SK-N-SH (cell line): ENCODE measurements at regions not wholly inside any gene's neighbourhood (a gene's known extent, or its start where the extent isn't known, plus 50 kb on each side); places are given as distances from the start of the nearest gene placed in this dataset.

Source experiments
- CTCF ChIA-PET: fragments of 300-600, 350-600 bp; formaldehyde crosslinking; extraction: SDS; loops from one replicate; lab custom pipeline; 2021; lab: Yijun Ruan, JAX
- POLR2A ChIA-PET: fragments of 350-600 bp; sonication (Branson Sonifier 250); formaldehyde crosslinking; extraction: SDS; loops from one replicate; lab custom pipeline; 2020; ENCODE audit warnings: antibody characterized with exemption, inconsistent platforms; lab: Yijun Ruan, JAX
- DNase-seq: peaks from one replicate; pipeline ENCODE4 v3.0.0; 2012
- H2AFZ ChIP-seq: fragments of 200-600 bp; sonication (generic); 2 replicates; pipeline ENCODE4 v1.8.1; 2016; ENCODE audit warnings: antibody characterized with exemption, mild to moderate bottlenecking, low read depth
- H3F3A ChIP-seq: fragments of 200-600 bp; sonication (generic); replicated peaks from 2 replicates; pipeline ENCODE3; 2016; ENCODE audit warnings: antibody characterized with exemption, mild to moderate bottlenecking; ENCODE audit not compliant: insufficient read depth
- H3K27ac ChIP-seq, 2 experiments: fragments of 200-500 bp in 1 of 2; fragments of 200-600 bp in 1 of 2; sonication (Bioruptor generic) in 1 of 2; sonication (generic), shearing (Covaris generic) in 1 of 2; 2 replicates each; pipeline versions ENCODE4 v1.5.1 to v1.6.1; 2014 to 2016; ENCODE audit warnings: low read depth in 2 of 2, inconsistent platforms in 1 of 2, low read length in 1 of 2, mild to moderate bottlenecking in 1 of 2, mixed read lengths in 1 of 2
- H3K27me3 ChIP-seq: fragments of 200-600 bp; sonication (generic), shearing (Covaris generic); 2 replicates; pipeline ENCODE4 v1.6.1; 2016; ENCODE audit warnings: mixed run types; ENCODE audit not compliant: insufficient read depth
- H3K36me3 ChIP-seq, 2 experiments: fragments of 200-500 bp in 1 of 2; fragments of 200-600 bp in 1 of 2; sonication (Bioruptor generic) in 1 of 2; sonication (generic) in 1 of 2; replicated peaks in 1 of 2; 2 replicates each; pipeline versions ENCODE3 to v1.5.1; 2014 to 2016; ENCODE audit warnings: low read length in 1 of 2, mild to moderate bottlenecking in 1 of 2; ENCODE audit not compliant: insufficient read depth in 2 of 2, control insufficient read depth in 1 of 2
- H3K4me1 ChIP-seq, 2 experiments: fragments of 200-500 bp in 1 of 2; fragments of 200-600 bp in 1 of 2; sonication (Bioruptor generic) in 1 of 2; sonication (generic), shearing (Covaris generic) in 1 of 2; 2 replicates each; pipeline versions ENCODE4 v1.5.1 to v1.6.1; 2014 to 2016; ENCODE audit warnings: low read depth in 1 of 2, low read length in 1 of 2, mixed run types in 1 of 2; ENCODE audit not compliant: insufficient read depth in 2 of 2, control insufficient read depth in 1 of 2
- H3K4me2 ChIP-seq: fragments of 200-600 bp; sonication (generic), shearing (Covaris generic); 2 replicates; pipeline ENCODE4 v1.6.1; 2017; ENCODE audit warnings: mixed run types
- H3K4me3 ChIP-seq, 2 experiments: fragments of 200-500 bp in 1 of 2; fragments of 200-600 bp in 1 of 2; sonication (Bioruptor generic) in 1 of 2; sonication (generic), shearing (Covaris generic) in 1 of 2; 2 replicates each; pipeline versions ENCODE4 v1.5.1 to v1.8.1; 2014 to 2016; ENCODE audit warnings: low read depth in 2 of 2, inconsistent platforms in 1 of 2, low read length in 1 of 2, mild to moderate bottlenecking in 1 of 2, mixed read lengths in 1 of 2, moderate library complexity in 1 of 2
- H3K79me2 ChIP-seq: fragments of 200-600 bp; sonication (generic); 2 replicates; pipeline ENCODE4 v1.8.1; 2017; ENCODE audit warnings: mild to moderate bottlenecking; ENCODE audit not compliant: insufficient read depth
- H3K9ac ChIP-seq: fragments of 200-600 bp; sonication (generic); 2 replicates; pipeline ENCODE4 v1.6.1; 2017; ENCODE audit warnings: mixed run types
- H3K9me2 ChIP-seq: fragments of 200-600 bp; sonication (generic); 2 replicates; pipeline ENCODE4 v1.6.1; 2017; ENCODE audit warnings: mixed run types
- H3K9me3 ChIP-seq: fragments of 200-600 bp; sonication (generic); 2 replicates; pipeline ENCODE4 v1.6.1; 2017; ENCODE audit warnings: mixed run types, mild to moderate bottlenecking, moderate library complexity
- H4K20me1 ChIP-seq: fragments of 200-600 bp; sonication (generic); 2 replicates; pipeline ENCODE4 v1.6.1; 2017; ENCODE audit warnings: mild to moderate bottlenecking, mixed run types; ENCODE audit not compliant: insufficient read depth
- ELF1 ChIP-seq: IDR thresholded peaks from 2 replicates; pipeline ENCODE4 v1.4.0; 2012
- EP300 ChIP-seq, 2 experiments: IDR thresholded peaks; 2 replicates each; pipeline versions ENCODE4 v1.4.0 to v1.6.1; 2012; ENCODE audit warnings: borderline replicate concordance in 1 of 2, low read depth in 1 of 2, low read length in 1 of 2
- FOXM1 ChIP-seq: IDR thresholded peaks from 2 replicates; pipeline ENCODE4 v1.4.0; 2012; ENCODE audit warnings: low read depth, mild to moderate bottlenecking
- JUND ChIP-seq: IDR thresholded peaks from 2 replicates; pipeline ENCODE4 v1.4.0; 2012
- NFIC ChIP-seq: IDR thresholded peaks from 2 replicates; pipeline ENCODE4 v1.4.0; 2012; ENCODE audit warnings: borderline replicate concordance
- NRF1 ChIP-seq: IDR thresholded peaks from 2 replicates; pipeline ENCODE4 v1.6.1; 2012; ENCODE audit warnings: low read depth, mild to moderate bottlenecking, low read length
- RCOR1 ChIP-seq: fragments of 150-350 bp; IDR thresholded peaks from 2 replicates; pipeline ENCODE4 v1.6.1; 2017; ENCODE audit warnings: antibody characterized with exemption, low read length
- SIN3A ChIP-seq: IDR thresholded peaks from 2 replicates; pipeline ENCODE4 v1.6.1; 2012; ENCODE audit warnings: low read depth, mild to moderate bottlenecking, low read length, moderate library complexity, borderline replicate concordance
- SMC3 ChIP-seq: IDR thresholded peaks from 2 replicates; pipeline ENCODE4 v1.6.1; 2012; ENCODE audit warnings: low read depth, low read length, improper control_type of control experiment
- TAF1 ChIP-seq: IDR thresholded peaks from 2 replicates; pipeline ENCODE4 v1.6.1; 2012; ENCODE audit warnings: low read depth, mild to moderate bottlenecking, low read length, moderate library complexity, borderline replicate concordance
- WGBS: methylation state at CpG from one replicate; pipeline ENCODE4 v1.1.6; 2017; ENCODE audit warnings: low lambda C conversion rate; 5-methylcytosine and 5-hydroxymethylcytosine counted together

GRCh38 chr2:23134726-23135125 lies 250.3 kb upstream of the KLHL29 start:
- H4K20me1 ChIP-seq, result no peaks in the 10 kb centered on the region
- H3K27me3 ChIP-seq, result no peaks in the 10 kb centered on the region
- WGBS, result 7% methylated on average over 1 of the region's 1 CpG
- no peaks in the 10 kb centered on the region for H3K9me3 ChIP-seq
- DNase-seq, result no peak
- H3K27ac ChIP-seq, result no peak overlapping the region
- peaks cover 0 to 7% of the 10 kb centered on the region in 2 experiments; a peak in 1 of 4 replicates for H3K4me1 ChIP-seq
- no peaks in the 10 kb centered on the region for H3F3A ChIP-seq
- no peak overlapping the region for H3K4me2 ChIP-seq
- no peak overlapping the region for H3K9ac ChIP-seq
- TF ChIP-seq SMC3 (no peak), FOXM1 (no peak), NFIC (no peak)
- TF ChIP-seq, all 33 proteins: peak for 0
- Histone ChIP-seq H2AFZ (no peak overlapping the region), H3K9me2 (no peaks in the 10 kb centered on the region), H3K79me2 (no peaks in the 10 kb centered on the region), H3K4me3 (no peak overlapping the region), H3K36me3 (no peaks in the 10 kb centered on the region)
- POLR2A ChIA-PET, result no interaction called here
- CTCF ChIA-PET, result no interaction called here

- Histone ChIP-seq H3K36me3 (no peaks in the 10 kb centered on the region), H2AFZ (no peak overlapping the region), H3K9me2 (no peaks in the 10 kb centered on the region), H3K4me2 (no peak overlapping the region), H3K79me2 (no peaks in the 10 kb centered on the region), H4K20me1 (no peaks in the 10 kb centered on the region), H3K27me3 (no peaks in the 10 kb centered on the region), H3K4me1 (peaks cover 0 to 7% of the 10 kb centered on the region in 2 experiments; a peak in 1 of 4 replicates), H3K9me3 (no peaks in the 10 kb centered on the region), H3K9ac (no peak overlapping the region), H3K27ac (no peak overlapping the region), H3K4me3 (no peak overlapping the region), H3F3A (no peaks in the 10 kb centered on the region)
- TF ChIP-seq JUND, result no peak
- no peak for TF ChIP-seq SIN3A
- no peak for DNase-seq
- ChIA-PET POLR2A (no interaction called here), CTCF (interaction anchor here (0.7 kb wide), 1 partner anchor 18 kb away, joined by 3 read pairs; no protein-coding TSS in a partner anchor)
- WGBS, result 20% methylated on average over 9 of the region's 9 CpGs
Observed at GRCh38 chr2:23135481-23136100, 249.4 kb upstream of the KLHL29 start.

- H3K4me1 ChIP-seq, result no peaks in the 10 kb centered on the region
- ChIA-PET CTCF (no interaction called here), POLR2A (no interaction called here)
- no peak for DNase-seq
- TF ChIP-seq NRF1 (no peak), TAF1 (no peak), RCOR1 (no peak), FOXM1 (no peak), NFIC (no peak), SIN3A (no peak), EP300 (IDR thresholded peaks at IDR 0.05; ENCODE audit: borderline replicate concordance in 1 of 2, low read depth in 1 of 2, low read length in 1 of 2) (no peak), ELF1 (no peak)
- H3K9ac ChIP-seq, result no peak overlapping the region
- no peak overlapping the region for H2AFZ ChIP-seq
- H3K4me2 ChIP-seq, result no peak overlapping the region
- H3F3A ChIP-seq, result no peaks in the 10 kb centered on the region
- no peaks in the 10 kb centered on the region for H3K36me3 ChIP-seq
- H3K79me2 ChIP-seq, result no peaks in the 10 kb centered on the region
- no peak overlapping the region for H3K4me3 ChIP-seq
- H3K9me2 ChIP-seq, result no peaks in the 10 kb centered on the region
- no peak overlapping the region for H3K27ac ChIP-seq
- H4K20me1 ChIP-seq, result no peaks in the 10 kb centered on the region
- WGBS, result 14% methylated on average over 2 of the region's 2 CpGs
- no peaks in the 10 kb centered on the region for H3K27me3 ChIP-seq
- H3K9me3 ChIP-seq, result no peaks in the 10 kb centered on the region
Observed at GRCh38 chr2:23137166-23137565, 247.8 kb upstream of the KLHL29 start.
